GM23338 (cell line): ENCODE measurements at regions not wholly inside any gene's neighbourhood (a gene's known extent, or its start where the extent isn't known, plus 50 kb on each side); places are given as distances from the start of the nearest gene placed in this dataset.

Experiments used
- CREB1 ChIP-seq: fragments of 250-450 bp; sonication (Bioruptor Pico); IDR thresholded peaks from 2 replicates; pipeline ENCODE4 v1.5.0; 2020; ENCODE audit warnings: low read depth, mild to moderate bottlenecking, moderate library complexity
- CTCF ChIP-seq, 2 experiments: fragments of 200-600 bp in 1 of 2; sonication (generic) in 1 of 2; conservative IDR thresholded peaks; 2 replicates each; pipeline versions ENCODE4 v1.5.1 to v1.6.1; 2016 to 2017; ENCODE audit warnings: antibody characterized with exemption in 2 of 2, low read depth in 2 of 2, mild to moderate bottlenecking in 2 of 2, moderate library complexity in 1 of 2
- ETS1 ChIP-seq: IDR thresholded peaks from 2 replicates; pipeline ENCODE4 v1.6.1; 2016; ENCODE audit warnings: antibody characterized with exemption
- EZH2 ChIP-seq: fragments of 200-600 bp; sonication (generic); IDR thresholded peaks from one replicate; pipeline ENCODE4 v1.8.0; 2017; ENCODE audit warnings: antibody characterized with exemption, mild to moderate bottlenecking, low read depth; ENCODE audit not compliant: unreplicated experiment
- EZH2phosphoT487 ChIP-seq: fragments of 200-600 bp; sonication (generic); IDR thresholded peaks from one replicate; pipeline ENCODE4 v1.8.1; 2018; ENCODE audit warnings: antibody characterized with exemption; ENCODE audit not compliant: unreplicated experiment
- JUNB ChIP-seq: IDR thresholded peaks from one replicate; pipeline ENCODE4 v1.6.1; 2016; ENCODE audit warnings: antibody characterized with exemption; ENCODE audit not compliant: unreplicated experiment
- POLR2AphosphoS5 ChIP-seq: IDR thresholded peaks from 2 replicates; pipeline ENCODE4 v1.6.1; 2016; ENCODE audit warnings: antibody characterized with exemption, low read depth
- REST ChIP-seq: IDR thresholded peaks from one replicate; pipeline ENCODE4 v1.6.1; 2018; ENCODE audit warnings: antibody characterized with exemption; ENCODE audit not compliant: unreplicated experiment
- ZNF114 ChIP-seq: fragments of 250-450 bp; sonication (Bioruptor Pico); IDR thresholded peaks from 2 replicates; pipeline ENCODE4 v1.5.0; 2020; ENCODE audit warnings: mild to moderate bottlenecking, moderate library complexity
- ZNF331 ChIP-seq: fragments of 250-450 bp; sonication (Bioruptor Pico); IDR thresholded peaks from 2 replicates; pipeline ENCODE4 v1.5.0; 2020; ENCODE audit warnings: low read depth, mild to moderate bottlenecking, moderate library complexity

DNA sequence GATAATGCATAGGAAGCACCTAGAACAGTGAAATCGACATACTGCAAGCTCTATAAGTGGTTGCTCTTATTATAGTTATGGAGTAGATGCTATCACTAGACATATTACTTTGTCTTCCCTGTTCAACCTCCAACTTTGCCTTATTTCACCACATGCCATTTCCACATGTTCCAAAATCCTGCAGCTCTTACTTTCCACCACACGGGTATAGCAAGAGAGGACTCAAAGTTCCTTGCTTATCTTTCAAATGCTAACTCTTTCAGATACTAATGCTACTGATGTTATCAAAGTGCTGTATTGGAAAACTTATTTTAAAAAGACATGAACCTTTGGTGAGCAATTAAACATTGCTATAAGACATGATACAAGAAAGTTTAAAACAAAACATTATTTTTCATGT, 1130.1 kb downstream of the HACE1 start:
- no peak; a peak in 1 of 4 replicates for TF ChIP-seq CTCF (conservative IDR thresholded peaks at IDR 0.05; ENCODE audit: low read depth in 2 of 2)
- TF ChIP-seq EZH2, result no peak
- no peak for TF ChIP-seq EZH2phosphoT487
- TF ChIP-seq REST, result no peak
- no peak for TF ChIP-seq POLR2AphosphoS5
- TF ChIP-seq ETS1, result no peak
- no peak for TF ChIP-seq ZNF114 (CRISPR knock-in tag)
- TF ChIP-seq ZNF331 (CRISPR knock-in tag), result no peak
- TF ChIP-seq CREB1, result no peak
- no peak for TF ChIP-seq JUNB
